ENCODE measurements at regions not wholly inside any gene's neighbourhood (a gene's known extent, or its start where the extent isn't known, plus 50 kb on each side); places are given as distances from the start of the nearest gene placed in this dataset.

GRCh38 chr18:47746615-47747014 is 183.8 kb downstream of the SMAD2 start:
- no peak for TF ChIP-seq CTCF (IDR thresholded peaks at IDR 0.05; ENCODE audit: poor library complexity)
- TF ChIP-seq EZH2phosphoT487 (IDR thresholded peaks at IDR 0.05; ENCODE audit: low read depth, severe bottlenecking, unreplicated experiment): no peak
- TF ChIP-seq EZH2 (IDR thresholded peaks at IDR 0.05; ENCODE audit: borderline replicate concordance): no peak

Data from hepatocyte (in vitro differentiated cells).